ENCODE measurements at regions not wholly inside any gene's neighbourhood (a gene's known extent, or its start where the extent isn't known, plus 50 kb on each side); places are given as distances from the start of the nearest gene placed in this dataset.
"Not testable (repeated sequence)": the region's sequence is repeated elsewhere in the genome, so short reads cannot be mapped to it uniquely, and the experiment has no call there.

- H3K27me3 ChIP-seq (ENCODE audit: insufficient read depth, low read length) = no peaks in the 10 kb centered on the region
- H3K36me3 ChIP-seq (ENCODE audit: insufficient read depth, low read length) = no peaks in the 10 kb centered on the region
- H3K4me3 ChIP-seq (ENCODE audit: low read length) = no peak overlapping the region
- H3K9ac ChIP-seq (ENCODE audit: low read depth, low read length) = no peak overlapping the region
- H3K9me3 ChIP-seq (ENCODE audit: insufficient read depth, low read depth, low read length) = peaks cover 7% of the 10 kb centered on the region; the same call in 1 of the 2 replicates
- 93% methylated on average over 1 of the region's 1 CpG for WGBS
- H3K4me1 ChIP-seq (ENCODE audit: insufficient read depth, low read length) = no peaks in the 10 kb centered on the region
- H3K27ac ChIP-seq (ENCODE audit: low read depth, low read length) = no peak overlapping the region
Observed at GRCh38 chr5:108504974-108505373, 123.1 kb upstream of the FBXL17 start.

- Histone ChIP-seq H3K36me3 (ENCODE audit: insufficient read depth, low read length) (no peaks in the 10 kb centered on the region), H3K9ac (ENCODE audit: low read depth, low read length) (no peak overlapping the region), H3K4me1 (ENCODE audit: insufficient read depth, low read length) (no peaks in the 10 kb centered on the region), H3K9me3 (ENCODE audit: insufficient read depth, low read depth, low read length) (peaks cover 12% of the 10 kb centered on the region; the same call in 1 of the 2 replicates), H3K27me3 (ENCODE audit: insufficient read depth, low read length) (no peaks in the 10 kb centered on the region), H3K4me3 (ENCODE audit: low read length) (no peak overlapping the region), H3K27ac (ENCODE audit: low read depth, low read length) (no peak overlapping the region)
- WGBS = 91% methylated on average over 2 of the region's 2 CpGs
Observed at GRCh38 chr5:108503986-108504385, 122.1 kb upstream of the FBXL17 start.

- WGBS = 76% methylated on average over 1 of the region's 3 CpGs
- H3K36me3 ChIP-seq (ENCODE audit: insufficient read depth, low read length); H3K4me3 ChIP-seq (ENCODE audit: low read length); H3K9ac ChIP-seq (ENCODE audit: low read depth, low read length); H3K4me1 ChIP-seq (ENCODE audit: insufficient read depth, low read length); H3K27ac ChIP-seq (ENCODE audit: low read depth, low read length); H3K9me3 ChIP-seq (ENCODE audit: insufficient read depth, low read depth, low read length); H3K27me3 ChIP-seq (ENCODE audit: insufficient read depth, low read length): not testable (repeated sequence)
Observed at GRCh38 chr5:108495615-108496014, 113.7 kb upstream of the FBXL17 start.

- Histone ChIP-seq H3K27me3 (ENCODE audit: insufficient read depth, low read length) (no peaks in the 10 kb centered on the region), H3K4me1 (ENCODE audit: insufficient read depth, low read length) (no peaks in the 10 kb centered on the region), H3K36me3 (ENCODE audit: insufficient read depth, low read length) (no peaks in the 10 kb centered on the region), H3K4me3 (ENCODE audit: low read length) (no peak overlapping the region), H3K27ac (ENCODE audit: low read depth, low read length) (no peak overlapping the region), H3K9me3 (ENCODE audit: insufficient read depth, low read depth, low read length) (0 out of 2 replicates have a peak, but pooled peaks cover 2% of the 10 kb centered on the region), H3K9ac (ENCODE audit: low read depth, low read length) (no peak overlapping the region)
- WGBS = 95% methylated on average over 1 of the region's 3 CpGs
Observed at GRCh38 chr5:108487951-108488350, 106.1 kb upstream of the FBXL17 start.

- H3K4me3 ChIP-seq (ENCODE audit: low read length) = no peak overlapping the region
- no peaks in the 10 kb centered on the region for H3K4me1 ChIP-seq (ENCODE audit: insufficient read depth, low read length)
- no peaks in the 10 kb centered on the region for H3K36me3 ChIP-seq (ENCODE audit: insufficient read depth, low read length)
- no peak overlapping the region for H3K9ac ChIP-seq (ENCODE audit: low read depth, low read length)
- no peaks in the 10 kb centered on the region for H3K9me3 ChIP-seq (ENCODE audit: insufficient read depth, low read depth, low read length)
- H3K27me3 ChIP-seq (ENCODE audit: insufficient read depth, low read length) = no peaks in the 10 kb centered on the region
- H3K27ac ChIP-seq (ENCODE audit: low read depth, low read length) = no peak overlapping the region
- WGBS = 95% methylated on average over 3 of the region's 3 CpGs
Observed at GRCh38 chr5:108484035-108484434, 102.1 kb upstream of the FBXL17 start.

- Histone ChIP-seq H3K4me1 (ENCODE audit: insufficient read depth, low read length) (no peaks in the 10 kb centered on the region), H3K9me3 (ENCODE audit: insufficient read depth, low read depth, low read length) (no peaks in the 10 kb centered on the region), H3K27me3 (ENCODE audit: insufficient read depth, low read length) (no peaks in the 10 kb centered on the region), H3K27ac (ENCODE audit: low read depth, low read length) (no peak overlapping the region), H3K4me3 (ENCODE audit: low read length) (no peak overlapping the region), H3K9ac (ENCODE audit: low read depth, low read length) (no peak overlapping the region), H3K36me3 (ENCODE audit: insufficient read depth, low read length) (no peaks in the 10 kb centered on the region)
- WGBS = 66% methylated on average over 7 of the region's 8 CpGs
Observed at GRCh38 chr5:108481355-108481931, 99.5 kb upstream of the FBXL17 start.

- Histone ChIP-seq H3K4me3 (ENCODE audit: low read length) (no peak overlapping the region), H3K27ac (ENCODE audit: low read depth, low read length) (no peak overlapping the region), H3K9ac (ENCODE audit: low read depth, low read length) (no peak overlapping the region), H3K9me3 (ENCODE audit: insufficient read depth, low read depth, low read length) (peaks cover 3% of the 10 kb centered on the region; the same call in 1 of the 2 replicates), H3K4me1 (ENCODE audit: insufficient read depth, low read length) (no peaks in the 10 kb centered on the region), H3K27me3 (ENCODE audit: insufficient read depth, low read length) (no peaks in the 10 kb centered on the region), H3K36me3 (ENCODE audit: insufficient read depth, low read length) (no peaks in the 10 kb centered on the region)
- WGBS = 88% methylated on average over 3 of the region's 3 CpGs
Observed at GRCh38 chr5:108472237-108472636, 90.3 kb upstream of the FBXL17 start.

- Histone ChIP-seq H3K9me3 (ENCODE audit: insufficient read depth, low read depth, low read length) (no peaks in the 10 kb centered on the region), H3K36me3 (ENCODE audit: insufficient read depth, low read length) (no peaks in the 10 kb centered on the region), H3K27ac (ENCODE audit: low read depth, low read length) (no peak overlapping the region), H3K27me3 (ENCODE audit: insufficient read depth, low read length) (no peaks in the 10 kb centered on the region), H3K9ac (ENCODE audit: low read depth, low read length) (no peak overlapping the region), H3K4me1 (ENCODE audit: insufficient read depth, low read length) (no peaks in the 10 kb centered on the region), H3K4me3 (ENCODE audit: low read length) (no peak overlapping the region)
- WGBS = 92% methylated on average over 3 of the region's 4 CpGs
Observed at GRCh38 chr5:108467563-108467962, 85.7 kb upstream of the FBXL17 start.

GRCh38 chr5:108461628-108462367, 79.9 kb upstream of the FBXL17 start:
- Histone ChIP-seq H3K4me1 (ENCODE audit: insufficient read depth, low read length) (no peaks in the 10 kb centered on the region), H3K27ac (ENCODE audit: low read depth, low read length) (no peak overlapping the region), H3K27me3 (ENCODE audit: insufficient read depth, low read length) (no peaks in the 10 kb centered on the region), H3K9ac (ENCODE audit: low read depth, low read length) (no peak overlapping the region), H3K36me3 (ENCODE audit: insufficient read depth, low read length) (no peaks in the 10 kb centered on the region), H3K9me3 (ENCODE audit: insufficient read depth, low read depth, low read length) (no peaks in the 10 kb centered on the region), H3K4me3 (ENCODE audit: low read length) (no peak overlapping the region)
- WGBS = 94% methylated on average over 1 of the region's 1 CpG

GRCh38 chr5:108459769-108460168, 77.9 kb upstream of the FBXL17 start:
- WGBS = 47% methylated on average over 2 of the region's 2 CpGs
- H3K4me1 ChIP-seq (ENCODE audit: insufficient read depth, low read length) = no peaks in the 10 kb centered on the region
- no peak overlapping the region for H3K4me3 ChIP-seq (ENCODE audit: low read length)
- H3K9me3 ChIP-seq (ENCODE audit: insufficient read depth, low read depth, low read length) = peaks cover 1% of the 10 kb centered on the region
- no peak overlapping the region for H3K27ac ChIP-seq (ENCODE audit: low read depth, low read length)
- no peaks in the 10 kb centered on the region for H3K27me3 ChIP-seq (ENCODE audit: insufficient read depth, low read length)
- H3K9ac ChIP-seq (ENCODE audit: low read depth, low read length) = no peak overlapping the region
- H3K36me3 ChIP-seq (ENCODE audit: insufficient read depth, low read length) = no peaks in the 10 kb centered on the region

- Histone ChIP-seq H3K9ac (ENCODE audit: low read depth, low read length) (no peak overlapping the region), H3K9me3 (ENCODE audit: insufficient read depth, low read depth, low read length) (peaks cover 11% of the 10 kb centered on the region), H3K27me3 (ENCODE audit: insufficient read depth, low read length) (no peaks in the 10 kb centered on the region), H3K4me3 (ENCODE audit: low read length) (no peak overlapping the region), H3K36me3 (ENCODE audit: insufficient read depth, low read length) (no peaks in the 10 kb centered on the region), H3K27ac (ENCODE audit: low read depth, low read length) (no peak overlapping the region), H3K4me1 (ENCODE audit: insufficient read depth, low read length) (no peaks in the 10 kb centered on the region)
Observed at GRCh38 chr5:108451269-108451668, 69.4 kb upstream of the FBXL17 start.
